Stimulated activated CD4-positive, alpha-beta T cell treated with anti-CD3 and anti-CD28 coated beads, Interleukin-1b, Interleukin-23, amount 100 ng/mL, for 1 hour (primary cell): ENCODE measurements at regions not wholly inside any gene's neighbourhood (a gene's known extent, or its start where the extent isn't known, plus 50 kb on each side); places are given as distances from the start of the nearest gene placed in this dataset.

Experiments
- DNase-seq, 2 donors: peaks; one replicate each; pipeline ENCODE4 v3.0.0-alpha.2; 2020; ENCODE audit warnings: low read depth in 2 of 2

DNA sequence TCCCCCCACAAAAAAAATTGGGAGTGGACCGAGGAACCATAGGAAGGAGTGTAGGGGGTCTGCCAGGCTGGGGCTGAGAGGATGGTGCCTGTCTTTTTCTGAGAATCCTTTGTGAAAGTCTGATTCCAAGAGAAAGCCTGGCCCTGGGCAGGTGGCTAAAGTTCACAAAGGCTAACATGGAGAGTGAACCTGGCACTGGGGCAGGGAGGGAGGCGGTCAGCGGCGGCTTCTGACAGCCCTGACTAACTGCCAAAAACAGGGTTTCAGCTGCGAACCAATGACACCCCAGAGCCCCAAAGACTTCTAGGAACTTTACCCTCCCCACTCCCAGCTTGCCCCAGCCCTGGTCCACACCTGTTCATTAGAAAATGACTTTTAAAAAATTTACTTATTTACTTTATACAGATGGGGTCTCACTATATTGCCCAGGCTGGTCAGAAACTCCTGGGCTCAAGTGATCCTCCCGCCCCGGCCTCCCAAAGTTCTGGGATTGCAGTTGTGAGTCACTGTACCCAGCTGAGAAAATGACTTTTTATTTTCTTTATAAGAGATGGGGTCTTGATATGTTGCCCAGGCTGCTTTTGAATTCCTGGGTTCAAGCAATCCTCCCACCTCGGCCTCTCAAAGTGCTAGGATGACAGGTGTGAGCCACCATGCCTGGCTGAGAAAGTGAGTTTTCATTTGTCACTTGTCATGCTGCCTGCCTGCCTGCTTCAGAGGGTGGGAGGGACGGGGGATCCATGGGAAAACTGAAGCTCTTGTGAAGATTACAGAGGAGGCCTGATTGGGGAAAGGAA is 61.0 kb upstream of the DUSP5 start:
- DNase-seq = no peak

DNA sequence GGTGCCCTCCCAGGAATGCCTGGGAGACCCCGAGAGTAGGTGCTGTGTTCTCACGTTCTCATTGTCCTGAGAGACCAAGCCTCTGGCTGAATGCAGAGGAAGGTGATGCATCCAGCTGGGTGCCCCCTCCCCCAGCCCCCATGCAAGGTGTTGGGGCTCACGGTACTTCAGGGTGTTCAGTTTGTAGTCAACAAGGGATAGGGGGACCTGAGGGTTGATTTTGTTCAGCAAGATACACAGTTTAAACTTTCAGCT is 60.4 kb upstream of the DUSP5 start:
- DNase-seq = no peak

DNA sequence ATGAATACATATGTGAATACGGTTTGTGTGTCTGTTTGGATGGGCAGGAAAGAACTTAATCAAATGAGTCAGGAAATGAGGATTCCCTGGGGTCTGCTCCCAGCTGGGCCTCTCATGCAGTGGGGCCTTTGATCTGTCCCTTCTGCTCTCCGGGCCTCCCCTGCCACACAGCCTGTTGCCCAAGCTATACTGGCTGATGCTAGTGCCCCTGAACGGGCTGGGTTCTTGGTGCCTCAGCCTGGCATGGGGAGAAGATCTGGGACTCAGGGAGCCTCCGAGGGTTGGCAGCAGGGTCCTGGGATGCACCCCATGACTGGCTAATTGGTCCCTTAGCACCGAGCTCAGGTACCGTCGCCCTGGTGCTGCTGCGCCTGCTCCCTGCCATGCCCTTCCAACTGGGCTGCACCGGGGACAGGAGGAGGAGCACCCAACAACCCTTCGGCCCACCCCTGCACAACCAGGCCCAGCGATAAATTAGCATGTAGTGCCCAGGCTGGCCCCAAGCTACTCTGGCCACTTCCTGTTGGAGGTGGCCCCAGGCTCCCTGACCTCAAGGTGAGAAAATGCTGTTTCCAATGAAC is 59.9 kb upstream of the DUSP5 start:
- DNase-seq = no peak

DNA sequence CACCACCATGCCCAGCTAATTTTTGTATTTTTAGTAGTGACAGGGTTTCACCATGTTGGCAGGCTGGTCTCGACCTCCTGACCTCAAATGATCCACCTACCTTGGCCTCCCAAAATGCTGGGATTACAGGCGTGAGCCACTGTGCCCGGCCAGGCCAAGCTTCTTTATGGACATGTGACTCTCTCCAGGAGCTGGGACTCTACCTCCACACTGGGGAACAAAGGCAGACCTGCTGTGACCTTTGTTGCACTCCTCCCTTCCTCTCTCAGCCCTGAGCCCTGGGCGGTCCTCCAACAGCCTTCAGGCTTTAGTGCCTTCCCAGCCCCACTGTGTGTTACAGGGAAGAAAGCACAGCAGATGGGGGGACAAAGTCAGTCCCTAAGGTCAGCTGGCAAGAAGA is 55.0 kb upstream of the DUSP5 start:
- DNase-seq = no peak

DNA sequence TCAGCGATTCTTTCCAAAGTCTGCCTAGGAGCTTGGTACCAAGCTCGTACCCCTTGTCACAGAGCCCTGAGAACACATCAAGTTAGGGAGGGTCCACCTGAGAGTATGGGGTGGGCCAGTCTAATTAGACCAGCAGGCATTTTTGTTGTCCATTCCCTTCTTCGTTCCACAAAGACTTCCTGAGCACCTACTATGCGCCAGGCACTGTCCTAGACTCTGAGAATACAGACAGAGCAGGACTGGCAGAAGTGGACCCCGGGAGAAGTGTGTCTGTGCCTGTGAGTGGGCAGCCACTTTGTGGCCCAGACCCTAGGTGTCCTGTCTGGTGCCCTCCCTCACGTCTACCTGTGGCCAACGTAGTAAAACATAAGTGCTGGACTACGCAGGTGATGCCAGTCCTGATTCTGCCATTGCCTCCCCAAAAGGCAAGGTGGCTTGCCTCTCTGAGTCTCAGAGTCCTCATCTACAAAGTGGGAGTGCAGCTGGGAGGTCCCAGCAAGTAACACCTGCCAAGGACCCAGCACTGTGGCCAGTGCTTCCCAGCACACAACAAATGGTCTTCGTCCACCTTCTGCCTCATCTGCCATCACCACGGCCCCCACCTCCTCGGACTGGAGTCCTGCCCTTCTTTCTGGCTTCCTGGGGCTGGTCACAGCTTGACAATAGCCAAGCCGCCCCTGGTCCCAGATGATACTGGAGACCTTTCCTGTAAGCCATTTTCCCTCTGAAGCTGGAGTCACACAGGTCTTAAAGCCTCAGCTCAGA is 54.3 kb upstream of the DUSP5 start:
- DNase-seq = no peak

DNA sequence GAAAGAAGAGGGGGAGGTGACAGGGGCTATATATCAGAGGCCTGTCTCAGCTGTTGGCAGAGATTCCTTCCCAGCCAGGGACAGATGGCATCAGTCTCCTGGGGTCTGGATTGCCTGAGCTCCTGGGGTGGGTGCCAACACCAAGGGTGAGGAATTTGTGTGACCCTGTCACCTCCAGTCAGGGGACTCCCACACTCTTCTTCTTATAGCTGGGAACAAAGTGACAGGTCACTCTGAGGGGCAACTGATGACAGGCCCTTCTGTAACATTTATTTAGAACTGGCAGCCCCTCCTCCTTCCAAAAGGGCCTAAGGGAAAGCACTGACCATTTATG is 53.7 kb upstream of the DUSP5 start:
- no peak for DNase-seq

DNA sequence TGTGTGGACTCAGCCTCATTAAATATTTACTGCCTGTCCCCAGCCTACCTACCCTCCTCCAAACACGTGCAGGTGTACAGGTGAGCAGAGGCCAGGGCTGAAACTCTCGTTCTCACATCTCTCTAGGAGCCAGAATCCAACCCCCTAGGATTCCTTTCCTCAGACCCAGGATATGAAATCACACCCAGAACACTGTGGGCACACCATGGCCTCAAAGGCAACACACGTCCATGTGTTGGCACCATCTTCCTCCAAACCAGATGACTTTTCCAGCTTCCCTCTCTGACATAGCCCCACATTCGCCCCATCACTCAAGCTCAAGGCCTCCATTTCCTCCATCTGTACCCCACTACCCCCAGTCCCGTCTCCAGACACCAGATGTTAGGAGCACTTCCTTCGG is 51.8 kb upstream of the DUSP5 start:
- no peak for DNase-seq

DNA sequence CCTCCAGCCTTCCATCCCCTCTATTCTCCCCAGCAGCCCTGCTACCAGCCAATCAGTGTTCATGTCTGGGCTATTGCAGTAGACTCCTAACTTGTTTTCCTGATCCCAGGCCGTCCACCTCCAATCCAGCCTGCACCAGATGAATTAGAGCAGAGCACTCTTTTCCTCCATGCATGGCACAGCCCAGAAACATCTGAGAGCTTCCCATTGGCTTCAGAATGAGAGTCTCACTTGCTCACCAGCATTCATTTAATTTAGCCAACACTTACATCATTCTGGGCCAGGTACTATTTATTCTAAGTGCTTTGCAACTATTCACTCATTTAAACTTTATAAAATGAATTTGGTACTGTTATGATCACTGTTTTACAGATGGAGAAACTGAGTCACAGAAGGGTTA is 51.4 kb upstream of the DUSP5 start:
- no peak for DNase-seq

DNA sequence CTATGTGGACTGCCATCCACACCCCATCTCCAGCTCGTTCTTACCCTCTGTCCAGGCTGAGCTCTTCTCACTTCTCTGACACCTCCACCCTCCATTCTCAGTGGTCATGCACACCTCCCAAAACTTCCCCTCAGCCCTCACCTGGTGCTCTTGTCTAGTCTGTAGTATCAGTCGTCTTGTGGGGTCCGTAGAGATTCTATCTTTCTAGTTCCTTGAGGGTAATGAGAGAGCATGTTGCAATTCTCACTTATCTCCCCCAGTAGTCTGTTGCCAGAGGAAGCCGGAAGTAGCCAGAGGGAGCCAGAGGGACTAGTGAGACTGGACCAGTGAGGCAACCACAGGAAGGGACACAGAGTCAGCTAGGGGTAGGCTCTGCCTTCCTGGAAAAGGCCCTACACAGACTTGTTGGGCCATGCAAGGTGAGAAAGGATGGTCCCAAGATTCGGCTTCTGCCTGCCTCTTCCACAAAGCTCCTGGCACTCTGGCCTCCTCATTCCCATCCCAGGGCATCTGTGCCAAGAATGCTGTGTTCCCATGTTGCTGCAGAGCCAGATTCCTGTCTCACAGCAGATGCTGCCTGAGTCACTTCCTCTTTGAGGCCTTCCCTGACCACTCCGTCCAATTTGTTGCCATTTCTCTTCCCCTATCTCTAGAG is 50.6 kb upstream of the DUSP5 start:
- DNase-seq = no peak

DNA sequence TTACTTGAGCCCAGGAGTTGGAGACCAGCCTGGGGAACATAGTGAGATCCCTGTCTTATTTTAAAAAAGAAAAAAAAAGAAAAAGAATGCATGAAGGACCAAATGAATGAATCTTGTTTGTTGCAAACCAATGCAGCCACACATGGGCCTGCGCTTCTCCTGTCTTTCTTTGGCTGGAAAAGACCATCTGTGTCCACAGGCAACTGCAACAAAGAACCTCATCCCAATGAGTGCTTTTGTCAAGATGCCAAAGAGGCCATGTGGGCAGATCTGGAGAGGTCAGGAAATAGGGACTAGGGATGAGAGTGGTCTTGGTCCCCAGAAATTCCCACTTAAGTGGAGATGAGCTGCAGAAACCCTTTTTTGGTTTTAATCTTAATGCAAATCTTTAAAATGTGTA is 49.8 kb upstream of the DUSP5 start:
- DNase-seq = no peak
